Stimulated activated naive CD4-positive, alpha-beta T cell treated with Interleukin-2 at 50 U/mL for 16 hours (primary cell): ENCODE measurements at regions not wholly inside any gene's neighbourhood (a gene's known extent, or its start where the extent isn't known, plus 50 kb on each side); places are given as distances from the start of the nearest gene placed in this dataset.

Experiments
- DNase-seq: peaks from one replicate; lab custom pipeline; 2025; lab: John Stamatoyannopoulos, UW

DNA sequence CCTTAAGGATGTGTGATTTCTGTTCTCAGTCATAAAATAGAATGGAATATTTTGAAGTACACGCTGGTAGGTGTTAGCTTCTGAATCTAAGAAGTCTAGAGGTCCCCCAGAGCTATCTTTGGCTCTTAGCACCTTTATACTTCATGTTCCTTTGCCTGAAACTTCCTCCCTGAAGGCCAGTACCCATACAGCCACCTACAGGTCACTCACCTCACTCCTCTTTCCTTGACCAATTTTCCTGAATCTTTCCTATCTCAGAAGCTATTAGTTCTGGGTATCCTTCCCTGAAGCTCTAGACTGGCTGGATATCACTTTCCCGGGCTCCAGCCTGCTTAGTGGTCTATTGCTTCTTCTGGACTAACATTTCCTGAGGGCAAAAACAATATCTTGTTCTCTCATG is 93.4 kb upstream of the EDNRB start:
- DNase-seq, result no peak

DNA sequence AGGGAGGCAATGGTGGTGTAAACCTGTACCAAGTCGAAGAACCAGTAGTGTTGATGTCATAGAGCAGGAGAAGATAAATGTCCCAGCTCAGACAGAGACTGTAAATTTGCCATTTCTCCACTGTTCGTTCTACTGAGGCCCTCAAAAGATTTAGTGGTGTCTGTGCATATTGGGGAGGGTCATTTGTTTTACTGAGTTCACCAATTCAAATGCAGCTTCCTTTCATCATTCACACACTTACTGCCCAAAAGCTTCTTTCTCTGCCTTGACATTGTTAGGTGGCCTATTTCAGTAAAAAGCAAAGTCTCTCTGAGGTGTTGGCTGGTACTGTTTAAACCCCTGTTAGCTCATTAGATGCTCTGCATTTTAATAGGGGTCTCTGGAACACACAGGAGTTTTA is 86.2 kb upstream of the EDNRB start:
- no peak for DNase-seq

- DNase-seq, result no peak
Measured at GRCh38 chr13:77999746-78000145, 81.1 kb upstream of the EDNRB start.

DNA sequence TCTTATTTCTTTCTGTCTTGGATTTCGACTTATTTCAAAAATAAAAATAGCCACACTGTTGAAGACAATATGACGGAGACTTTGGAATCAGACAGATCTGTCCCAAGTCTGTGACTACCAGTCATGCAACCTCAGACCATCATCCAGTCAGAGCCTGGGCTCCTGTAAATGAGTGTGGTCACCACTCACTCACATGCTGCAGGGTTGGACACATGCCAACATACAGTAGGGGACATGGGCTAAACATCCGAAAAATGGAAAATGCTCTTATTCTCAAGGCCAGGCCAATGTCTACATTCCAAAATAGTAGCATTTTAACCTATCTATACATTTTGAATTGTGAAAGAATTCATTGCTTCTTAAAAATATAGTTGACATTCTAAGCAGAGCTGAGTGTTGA is 75.5 kb upstream of the EDNRB start:
- no peak for DNase-seq

GRCh38 chr13:77991003-77991402 is 72.4 kb upstream of the EDNRB start:
- no peak for DNase-seq

- no peak for DNase-seq
Measured at GRCh38 chr13:77989281-77989680, 70.7 kb upstream of the EDNRB start.

DNA sequence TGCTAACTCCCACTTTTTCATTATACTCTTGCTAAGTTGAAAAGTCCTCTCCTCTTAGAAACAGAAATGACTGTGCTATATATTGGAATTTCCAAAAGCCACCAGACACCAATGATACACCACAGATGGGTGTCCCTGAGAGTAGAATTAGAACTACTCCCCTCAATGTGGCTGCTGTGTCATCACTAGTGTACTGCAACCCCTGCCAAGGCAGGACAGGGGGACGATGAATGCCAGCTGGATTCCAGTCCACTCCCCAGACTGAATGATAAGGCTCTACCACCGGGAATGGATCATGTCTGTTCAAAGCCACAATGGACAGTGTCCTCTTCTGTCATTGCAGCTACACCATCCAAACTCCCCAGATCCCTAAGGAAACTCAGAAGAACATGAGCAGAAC is 69.7 kb upstream of the EDNRB start:
- DNase-seq, result no peak

- DNase-seq, result no peak
Measured at GRCh38 chr13:77986713-77987112, 68.1 kb upstream of the EDNRB start.

GRCh38 chr13:77985866-77986636 is 67.4 kb upstream of the EDNRB start:
- no peak for DNase-seq

DNA sequence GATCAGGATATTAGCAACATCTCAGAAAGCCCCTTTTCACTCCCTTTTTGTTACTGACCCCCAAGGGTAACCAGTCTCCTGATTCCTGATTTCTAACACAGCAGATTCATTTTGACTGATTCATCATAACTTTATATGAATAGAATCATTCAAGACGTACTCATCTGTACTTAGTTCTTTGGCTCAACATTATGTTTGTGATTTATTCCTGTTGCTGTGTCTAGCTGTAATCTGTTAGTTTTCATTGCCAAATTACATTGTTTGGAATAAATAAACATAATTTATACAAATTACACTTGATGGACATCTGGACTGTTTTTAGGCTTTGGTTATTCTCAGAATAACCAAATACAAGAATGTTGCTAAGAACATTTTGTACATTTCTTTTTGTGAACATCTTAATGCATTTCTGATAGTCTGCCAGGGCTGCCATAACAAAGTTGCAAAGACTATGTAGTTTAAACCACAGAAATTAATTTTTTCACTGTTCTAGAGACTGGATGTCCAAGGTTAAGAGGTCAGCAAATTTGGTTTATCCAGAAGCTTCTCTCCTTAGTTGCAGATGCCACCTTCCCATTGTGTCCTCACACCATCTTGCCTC is 62.8 kb upstream of the EDNRB start:
- no peak for DNase-seq

DNA sequence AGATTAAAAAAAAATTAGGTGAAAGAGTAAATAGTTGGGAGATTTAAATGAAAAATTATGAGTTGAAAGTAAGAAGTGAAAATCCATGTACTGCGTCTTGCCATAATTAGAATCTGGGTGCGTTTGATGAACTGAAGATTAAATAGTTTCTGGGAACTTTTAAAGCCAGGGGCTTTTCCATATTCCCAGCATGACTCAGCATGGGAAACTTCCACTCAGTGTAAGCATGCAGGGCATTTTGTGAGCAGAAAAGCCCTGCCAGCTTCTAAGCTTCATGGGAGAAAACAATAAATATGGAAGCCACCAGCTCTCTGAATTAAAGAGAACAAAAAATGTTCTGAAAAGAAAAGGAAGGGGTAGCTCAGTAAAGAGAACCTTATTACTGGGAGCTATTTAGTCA is 62.0 kb upstream of the EDNRB start:
- no peak for DNase-seq

DNA sequence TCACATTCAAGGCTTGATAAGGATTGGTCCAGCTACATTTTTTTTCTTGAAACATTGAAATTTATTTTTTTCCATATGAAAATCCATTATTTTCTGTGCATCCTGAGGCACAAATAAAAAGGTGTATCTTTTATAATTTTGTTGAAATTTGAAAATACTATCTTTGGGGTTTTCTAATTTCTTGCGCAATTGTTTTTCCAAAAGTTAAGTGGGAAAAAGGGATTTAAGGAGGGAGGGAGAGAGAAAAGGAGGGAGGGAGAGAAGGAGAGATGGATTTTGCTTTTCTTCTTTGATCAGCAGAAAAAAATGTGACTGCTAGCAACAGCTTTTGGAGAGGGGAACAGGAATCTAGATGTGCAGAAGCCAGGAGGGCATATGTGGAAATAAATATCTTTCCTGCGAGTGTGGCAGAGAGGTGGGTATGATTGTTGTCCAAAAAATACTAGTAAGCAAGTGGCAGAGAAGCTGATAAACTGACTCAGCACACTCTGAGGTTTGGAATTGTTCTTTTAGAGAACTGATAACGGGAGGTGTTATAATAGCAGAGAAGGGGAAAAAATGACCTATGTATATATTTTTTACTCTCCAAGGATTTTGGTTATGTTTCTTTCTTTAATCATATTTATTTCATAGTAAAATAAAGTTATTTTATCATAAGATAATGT is 61.2 kb upstream of the EDNRB start:
- no peak for DNase-seq

DNA sequence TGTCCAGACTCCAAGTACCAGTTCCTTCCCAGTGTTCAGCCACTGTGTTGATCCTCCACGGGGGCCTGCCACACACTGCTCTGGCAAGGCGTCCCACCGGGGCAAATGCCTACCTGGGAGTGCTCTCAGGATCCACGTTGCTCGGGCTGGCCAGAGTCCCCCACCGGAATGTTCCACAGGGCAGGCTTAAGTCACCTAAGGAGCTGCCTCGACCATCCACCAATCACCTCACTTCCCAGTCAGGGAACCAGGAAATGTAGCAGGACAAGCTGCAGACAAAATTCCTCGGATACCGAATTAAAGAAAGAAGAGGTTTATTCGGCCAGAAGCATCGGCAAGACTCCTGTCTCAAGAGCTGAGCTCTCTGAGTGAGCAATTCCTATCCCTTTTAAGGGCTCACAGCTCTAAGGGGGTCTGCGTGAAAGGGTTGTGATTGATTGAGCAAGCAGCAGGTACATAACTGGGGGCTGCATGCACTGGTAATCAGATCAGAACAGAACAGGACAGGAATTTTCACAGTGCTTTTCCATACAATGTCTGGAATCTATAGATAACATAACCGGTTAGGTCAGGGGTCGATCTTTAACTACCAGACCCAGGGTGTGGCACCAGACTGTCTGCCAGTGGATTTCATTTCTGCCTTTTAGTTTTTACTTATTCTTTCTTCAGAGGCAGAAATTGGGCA is 56.9 kb upstream of the EDNRB start:
- no peak for DNase-seq

- DNase-seq, result no peak
Measured at GRCh38 chr13:77969299-77969698, 50.7 kb upstream of the EDNRB start.
